ENCODE measurements at regions not wholly inside any gene's neighbourhood (a gene's known extent, or its start where the extent isn't known, plus 50 kb on each side); places are given as distances from the start of the nearest gene placed in this dataset.

DNA sequence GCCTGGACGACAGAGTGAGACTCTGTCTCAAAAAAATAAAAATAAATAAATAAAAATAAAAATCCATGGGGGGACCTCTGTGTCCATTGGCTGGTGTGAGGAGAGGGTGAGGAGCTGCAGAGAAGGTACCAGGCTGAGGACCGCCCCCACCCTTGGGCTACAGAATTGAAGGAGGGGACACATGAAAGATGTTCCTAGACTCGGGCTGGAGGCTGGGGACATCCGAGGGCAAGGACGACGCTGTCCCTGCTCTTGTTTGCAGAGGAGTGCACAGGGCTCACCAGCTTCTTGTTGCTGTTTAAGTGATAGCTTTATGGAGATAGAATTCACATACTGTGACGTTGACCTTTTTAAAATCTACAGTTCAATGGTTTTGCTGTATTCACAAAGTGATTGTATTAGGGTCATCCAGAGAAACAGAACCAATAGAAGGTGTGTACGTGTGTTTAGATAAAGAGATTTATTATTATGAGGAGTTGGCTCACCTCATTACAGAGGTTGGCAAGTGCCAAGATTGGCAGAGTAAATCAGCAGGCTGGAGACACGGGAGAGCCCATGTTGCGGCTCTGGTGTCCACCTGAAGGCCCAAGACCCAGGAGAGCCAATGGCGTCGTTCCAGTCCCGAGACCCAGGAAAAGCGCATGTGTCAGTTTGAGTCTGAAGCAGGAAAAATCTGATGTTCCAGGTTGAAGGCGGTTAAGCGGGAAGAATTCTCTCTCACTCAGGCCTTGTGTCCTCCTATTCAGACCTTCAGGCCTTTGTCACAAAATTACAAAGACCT, 320.7 kb downstream of the SEC14L1 start:
- no peak for DNase-seq (ENCODE audit: low read depth, low spot score)
- TF ChIP-seq, protein P1, sequence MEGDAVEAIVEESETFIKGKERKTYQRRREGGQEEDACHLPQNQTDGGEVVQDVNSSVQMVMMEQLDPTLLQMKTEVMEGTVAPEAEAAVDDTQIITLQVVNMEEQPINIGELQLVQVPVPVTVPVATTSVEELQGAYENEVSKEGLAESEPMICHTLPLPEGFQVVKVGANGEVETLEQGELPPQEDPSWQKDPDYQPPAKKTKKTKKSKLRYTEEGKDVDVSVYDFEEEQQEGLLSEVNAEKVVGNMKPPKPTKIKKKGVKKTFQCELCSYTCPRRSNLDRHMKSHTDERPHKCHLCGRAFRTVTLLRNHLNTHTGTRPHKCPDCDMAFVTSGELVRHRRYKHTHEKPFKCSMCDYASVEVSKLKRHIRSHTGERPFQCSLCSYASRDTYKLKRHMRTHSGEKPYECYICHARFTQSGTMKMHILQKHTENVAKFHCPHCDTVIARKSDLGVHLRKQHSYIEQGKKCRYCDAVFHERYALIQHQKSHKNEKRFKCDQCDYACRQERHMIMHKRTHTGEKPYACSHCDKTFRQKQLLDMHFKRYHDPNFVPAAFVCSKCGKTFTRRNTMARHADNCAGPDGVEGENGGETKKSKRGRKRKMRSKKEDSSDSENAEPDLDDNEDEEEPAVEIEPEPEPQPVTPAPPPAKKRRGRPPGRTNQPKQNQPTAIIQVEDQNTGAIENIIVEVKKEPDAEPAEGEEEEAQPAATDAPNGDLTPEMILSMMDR (IDR thresholded peaks at IDR 0.05; ENCODE audit: insufficient read depth, low read length, missing control alignments): no peak
- H3K4me3 ChIP-seq (ENCODE audit: low read depth, low read length): no peak overlapping the region
- ChIA-PET POLR2A (no interaction called here), CTCF (interaction anchor here (0.8 to 2.1 kb wide), 2 partner anchors 10 to 131 kb away, joined by 3 to 7 read pairs; no protein-coding TSS in a partner anchor)

DNA sequence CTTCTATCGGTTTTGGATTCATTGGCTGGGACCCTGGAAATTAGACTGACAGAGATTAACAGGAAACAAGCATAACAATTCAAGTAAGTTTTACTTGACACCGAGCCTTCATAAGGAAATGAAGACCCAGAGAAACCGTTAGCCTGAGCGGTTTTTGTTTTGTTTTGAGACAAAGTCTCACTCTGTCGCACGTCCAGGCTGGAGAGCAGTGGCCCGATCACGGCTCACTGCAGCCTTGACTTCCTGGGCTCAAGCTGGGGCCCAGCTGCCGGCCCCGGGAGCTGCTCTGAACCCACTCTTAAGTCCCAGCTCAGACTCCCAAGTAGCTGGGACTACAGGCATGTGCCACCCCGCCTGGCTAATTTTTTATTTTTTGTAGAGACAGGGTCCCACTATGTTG, 321.3 kb downstream of the SEC14L1 start:
- POLR2A ChIA-PET: no interaction called here

DNA sequence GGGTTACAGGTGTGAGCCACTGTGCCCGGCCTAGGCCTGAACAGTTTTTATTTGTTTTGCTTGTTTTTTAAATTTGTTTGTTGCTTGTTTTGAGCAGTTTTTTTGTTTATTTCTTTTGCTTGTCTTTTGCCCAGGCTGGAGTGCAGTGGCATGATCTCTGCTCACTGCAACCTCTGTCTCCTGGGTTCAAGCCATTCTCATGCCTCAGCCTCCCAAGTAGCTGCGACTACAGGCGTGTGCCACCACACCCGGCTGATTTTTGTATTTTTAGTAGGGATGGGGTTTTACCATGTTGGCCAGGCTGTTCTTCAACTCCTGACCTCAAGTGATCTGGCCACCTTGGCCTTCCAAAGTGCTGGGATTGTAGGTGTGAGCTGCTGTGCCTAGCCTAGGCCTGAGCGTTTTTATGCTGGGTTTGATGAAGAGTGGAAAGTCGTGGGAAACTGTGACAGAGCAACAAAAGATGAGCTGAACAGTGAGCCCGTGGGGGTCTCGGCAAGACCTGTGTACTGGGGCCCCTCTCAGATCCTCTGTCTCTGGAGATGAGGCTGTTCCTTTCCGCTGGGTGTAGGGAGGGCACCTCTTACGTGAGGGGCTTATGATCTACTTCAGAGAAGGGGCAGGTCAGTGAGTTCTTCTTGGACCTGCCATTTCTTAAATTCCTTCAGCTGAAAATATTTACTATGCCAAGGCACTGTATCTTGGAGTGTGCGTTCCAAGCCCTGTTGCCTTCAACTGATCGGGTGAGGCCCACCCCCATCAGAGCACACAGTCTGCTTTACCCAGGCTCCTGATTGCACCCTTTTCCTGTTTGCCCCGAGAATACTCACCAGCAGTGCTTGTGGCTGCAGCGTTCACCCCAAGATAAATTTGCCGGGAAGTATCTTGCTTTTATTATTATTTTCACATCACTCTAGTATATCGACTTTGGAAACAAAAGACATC, 322.1 kb downstream of the SEC14L1 start:
- CTCF ChIA-PET: interaction anchor here (1.2 to 1.4 kb wide), 2 partner anchors 11 to 33 kb away, joined by 3 to 6 read pairs; no protein-coding TSS in a partner anchor
- DNase-seq (ENCODE audit: low read depth, low spot score): no peak
- H3K4me3 ChIP-seq (ENCODE audit: low read depth, low read length): no peak overlapping the region
- POLR2A ChIA-PET: no interaction called here
- TF ChIP-seq, protein P1 (IDR thresholded peaks at IDR 0.05; ENCODE audit: insufficient read depth, low read length, missing control alignments): no peak

More for the DNA sequence above, 321.3 kb downstream of the SEC14L1 start:
- DNase-seq (ENCODE audit: low read depth, low spot score): no peak
- TF ChIP-seq, protein P1 (IDR thresholded peaks at IDR 0.05; ENCODE audit: insufficient read depth, low read length, missing control alignments): no peak
- no peak overlapping the region for H3K4me3 ChIP-seq (ENCODE audit: low read depth, low read length)
- CTCF ChIA-PET: interaction anchor here (1.4 kb wide), 1 partner anchor 32 kb away, joined by 6 read pairs; no protein-coding TSS in a partner anchor

DNA sequence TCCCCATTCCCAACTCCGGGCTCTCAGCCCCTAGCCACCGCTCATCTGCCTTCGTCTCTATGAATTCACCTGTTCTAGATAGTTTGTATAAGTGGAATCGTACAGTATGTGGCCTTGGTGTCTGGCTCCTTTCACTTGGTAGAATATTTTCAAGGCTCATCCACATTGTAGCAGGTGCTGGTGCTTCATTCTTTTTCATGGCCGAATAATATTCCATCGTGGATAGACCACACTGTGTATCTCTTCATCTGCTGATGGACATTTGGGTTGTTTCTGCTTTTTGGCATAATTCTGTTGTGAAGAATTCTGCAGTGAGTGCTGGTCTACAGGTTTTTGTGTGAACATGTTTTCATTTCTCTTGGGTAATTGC, 324.2 kb downstream of the SEC14L1 start:
- TF ChIP-seq, protein P1 (IDR thresholded peaks at IDR 0.05; ENCODE audit: insufficient read depth, low read length, missing control alignments): no peak
- H3K4me3 ChIP-seq (ENCODE audit: low read depth, low read length): no peak overlapping the region
- ChIA-PET CTCF (interaction anchor here (0.9 to 1.3 kb wide), 2 partner anchors 13 to 133 kb away, joined by 3 to 5 read pairs; no protein-coding TSS in a partner anchor), POLR2A (no interaction called here)
- no peak for DNase-seq (ENCODE audit: low read depth, low spot score)

DNA sequence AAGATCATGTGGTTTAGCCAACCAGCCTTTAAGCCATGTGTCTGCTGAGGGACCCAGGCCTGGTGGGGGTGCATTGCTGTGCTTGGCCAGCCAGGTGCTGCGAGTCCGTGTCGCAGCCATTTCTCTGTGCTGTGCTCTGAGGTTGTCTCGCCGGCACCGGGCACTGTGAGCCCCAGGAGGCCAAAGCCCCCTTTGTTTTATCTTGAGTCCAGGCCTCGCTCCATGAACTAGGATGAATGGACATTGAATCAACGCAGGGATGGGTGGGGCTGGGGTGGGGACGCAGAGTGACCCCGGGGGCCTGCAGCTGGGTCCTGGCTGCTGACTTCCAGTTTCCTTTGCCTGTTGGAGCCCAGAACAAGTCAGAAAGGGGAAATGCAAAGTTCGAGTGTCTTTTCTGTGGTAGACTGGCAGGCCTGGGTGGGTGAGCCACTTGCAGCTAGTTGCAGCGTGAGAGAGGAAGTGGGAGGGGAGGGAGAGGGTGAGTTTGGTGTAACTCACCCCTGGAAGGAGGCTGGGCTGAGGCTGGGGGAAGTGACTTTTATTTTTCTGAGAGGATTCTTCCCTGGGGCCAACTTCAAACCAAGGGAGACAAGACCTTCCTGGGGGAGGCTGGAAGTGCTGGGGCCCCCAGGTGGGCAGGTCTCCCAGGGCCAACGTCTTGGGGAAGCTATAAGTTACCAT, 324.7 kb downstream of the SEC14L1 start:
- H3K4me3 ChIP-seq (ENCODE audit: low read depth, low read length): no peak overlapping the region
- ChIA-PET POLR2A (interaction anchor here (1.4 kb wide), 1 partner anchor 36 kb away, joined by 4 read pairs; no protein-coding TSS in a partner anchor), CTCF (interaction anchor here (0.9 to 2.8 kb wide), 4 partner anchors 14 to 134 kb away, joined by 3 to 12 read pairs (median 4); no protein-coding TSS in a partner anchor)

More for the DNA sequence above, 324.7 kb downstream of the SEC14L1 start:
- TF ChIP-seq, protein P1 (IDR thresholded peaks at IDR 0.05; ENCODE audit: insufficient read depth, low read length, missing control alignments): no peak
- DNase-seq (ENCODE audit: low read depth, low spot score): no peak

All from AG04449 (cell line).